GM20000 (cell line): ENCODE measurements at regions not wholly inside any gene's neighbourhood (a gene's known extent, or its start where the extent isn't known, plus 50 kb on each side); places are given as distances from the start of the nearest gene placed in this dataset.

Experiments
- DNase-seq: peaks from one replicate; pipeline ENCODE4 v3.0.0; 2012; ENCODE audit warnings: low spot score
- CTCF ChIP-seq: IDR thresholded peaks from 2 replicates; pipeline ENCODE4 v1.5.1; 2012; ENCODE audit warnings: mild to moderate bottlenecking, control low read depth; ENCODE audit errors: extremely low read depth, missing control alignments

DNA sequence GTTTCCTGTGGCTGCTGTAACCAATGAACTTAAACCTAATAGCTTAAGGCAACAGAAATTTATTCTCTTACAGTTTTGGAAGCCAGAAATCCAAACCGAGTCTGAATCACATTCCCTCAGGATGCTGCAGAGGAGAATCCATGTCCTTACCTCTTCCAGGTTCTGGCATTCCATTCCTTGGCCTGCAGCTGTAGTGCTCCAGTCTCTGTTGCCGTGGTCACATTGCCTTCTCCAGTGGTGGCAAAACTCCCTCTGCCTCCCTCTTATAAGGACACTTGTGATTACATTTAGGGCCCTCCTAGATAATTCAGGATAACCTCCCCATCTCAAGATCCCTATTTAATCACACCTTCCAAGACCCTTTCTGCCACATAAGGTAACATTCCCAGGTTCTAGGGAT is 88.7 kb upstream of the SHB start:
- no peak for DNase-seq
- TF ChIP-seq CTCF, result no peak

- no peak for DNase-seq
- no peak for TF ChIP-seq CTCF
Observed at GRCh38 chr9:38154501-38155421, 85.7 kb upstream of the SHB start.

DNA sequence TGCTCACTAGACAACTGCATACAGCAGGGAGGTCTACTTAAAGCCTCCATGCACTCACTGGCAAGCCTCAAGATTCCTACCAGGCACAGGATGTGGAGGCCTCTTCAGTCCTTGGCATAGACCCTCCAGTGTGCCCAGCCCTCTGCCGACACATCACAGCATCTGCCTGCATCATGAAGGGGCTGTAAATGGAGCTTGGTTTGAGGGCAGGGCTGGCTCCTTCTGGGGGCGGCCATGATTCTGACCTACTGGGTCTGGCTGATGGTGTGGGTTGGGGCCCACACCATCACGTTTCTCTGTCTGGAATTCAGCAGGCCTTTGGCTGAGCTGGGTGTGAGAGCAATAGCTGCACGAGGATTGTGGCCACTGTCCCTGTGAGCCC is 84.9 kb upstream of the SHB start:
- DNase-seq, result no peak
- no peak for TF ChIP-seq CTCF

DNA sequence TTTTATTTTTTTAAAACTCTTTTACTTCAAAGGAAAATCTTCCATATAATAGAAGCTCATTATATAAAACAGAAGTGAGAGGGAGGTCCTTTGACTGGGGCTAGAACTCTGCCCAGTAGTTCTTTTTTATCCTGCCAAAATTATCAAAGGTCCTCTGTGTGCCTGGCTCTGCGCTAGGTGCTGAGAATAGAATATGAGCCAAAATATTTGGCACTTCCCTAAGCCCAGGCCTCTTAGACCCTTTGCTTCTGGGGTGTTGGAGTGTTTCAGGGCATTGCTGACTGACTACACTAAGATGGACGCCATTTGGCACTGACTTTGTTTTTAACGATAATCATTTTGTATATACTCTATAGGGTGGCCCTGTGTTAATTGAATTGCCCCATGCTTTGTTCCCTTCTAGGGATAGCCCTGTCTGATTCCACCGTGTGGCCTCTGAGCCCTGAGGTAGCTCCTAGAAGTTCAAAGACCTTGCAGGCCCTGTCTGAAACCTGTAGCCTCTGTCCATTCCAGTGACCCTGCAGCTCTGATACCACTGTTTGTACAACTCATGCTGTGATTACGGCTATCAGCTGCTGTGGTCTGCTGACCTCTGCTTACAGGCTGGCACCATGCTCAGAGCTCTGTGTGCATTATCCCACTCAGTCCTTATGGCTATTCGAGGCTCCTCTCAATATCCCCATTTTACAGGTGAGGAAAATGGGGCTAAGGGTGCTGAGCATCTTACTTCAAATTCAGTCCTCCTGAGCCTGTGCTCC is 84.3 kb upstream of the SHB start:
- no peak for DNase-seq

GRCh38 chr9:38149647-38150046 is 80.6 kb upstream of the SHB start:
- no peak for DNase-seq
- no peak for TF ChIP-seq CTCF

More for the DNA sequence above, 84.3 kb upstream of the SHB start:
- TF ChIP-seq CTCF, result no peak

DNA sequence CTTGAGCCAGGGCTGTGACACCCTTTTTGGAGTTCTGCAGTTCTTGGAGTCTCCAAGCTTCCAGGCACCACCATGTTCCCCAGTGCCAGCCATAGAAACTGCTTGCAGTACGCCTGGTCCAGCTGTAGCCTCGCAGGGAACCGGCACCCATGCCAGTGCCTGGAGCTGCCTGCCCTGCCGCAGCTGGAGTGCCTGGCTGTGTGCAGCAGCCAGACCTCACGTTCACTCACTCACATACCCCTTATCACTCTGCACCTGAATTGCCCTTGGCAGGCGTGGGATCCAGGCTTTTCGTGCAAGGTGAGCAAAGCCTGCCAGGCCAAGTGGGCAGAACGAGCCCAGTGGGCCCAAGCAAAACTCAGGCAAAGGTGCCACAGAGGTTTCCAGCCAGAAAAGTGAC is 77.8 kb upstream of the SHB start:
- TF ChIP-seq CTCF, result no peak
- DNase-seq, result no peak

- DNase-seq, result no peak
Observed at GRCh38 chr9:38145526-38146053, 76.6 kb upstream of the SHB start.

More at GRCh38 chr9:38145526-38146053, 76.6 kb upstream of the SHB start:
- no peak for TF ChIP-seq CTCF
